Gastrocnemius medialis (tissue), 4 donors: ENCODE measurements at regions not wholly inside any gene's neighbourhood (a gene's known extent, or its start where the extent isn't known, plus 50 kb on each side); places are given as distances from the start of the nearest gene placed in this dataset.
"Not testable (repeated sequence)": the region's sequence is repeated elsewhere in the genome, so short reads cannot be mapped to it uniquely, and the experiment has no call there.

ENCODE experiments used
- ATAC-seq, 2 donors: fragments of 150-250 bp; one replicate each; pipeline ENCODE4 v1.9.1; 2016
- DNase-seq, 2 donors: peaks; one replicate each; pipeline ENCODE4 v3.0.0-alpha.2; 2019
- H3K27ac ChIP-seq, 4 donors: fragments of 200-600 bp; sonication (generic); 1 replicate in 1 of 4; 2 replicates in 3 of 4; pipeline ENCODE4 v1.5.1; 2016 to 2018; ENCODE audit warnings: mild to moderate bottlenecking in 2 of 4, moderate library complexity in 1 of 4
- H3K27me3 ChIP-seq, 3 donors: fragments of 200-600 bp; sonication (generic) in 2 of 3; 1 replicate in 1 of 3; 2 replicates in 2 of 3; pipeline versions ENCODE4 v1.5.1 to v1.6.0; 2016 to 2019; ENCODE audit warnings: mild to moderate bottlenecking in 1 of 3, moderate library complexity in 1 of 3
- H3K36me3 ChIP-seq, 2 donors: fragments of 200-600 bp; sonication (generic) in 1 of 2; one replicate each; pipeline ENCODE4 v1.5.1; 2017 to 2018
- H3K4me1 ChIP-seq, 2 donors: fragments of 200-600 bp; sonication (generic) in 1 of 2; one replicate each; pipeline ENCODE4 v1.5.1; 2016 to 2017; ENCODE audit warnings: mild to moderate bottlenecking in 2 of 2
- H3K4me3 ChIP-seq, 4 donors: fragments of 200-600 bp; sonication (generic) in 3 of 4; 1 replicate in 1 of 4; 2 replicates in 3 of 4; pipeline ENCODE4 v1.5.1; 2016 to 2019; ENCODE audit warnings: mild to moderate bottlenecking in 2 of 4
- H3K9me3 ChIP-seq, 3 donors: fragments of 200-600 bp; sonication (generic) in 2 of 3; 1 replicate in 1 of 3; 2 replicates in 2 of 3; pipeline ENCODE4 v1.5.1; 2016 to 2019
- CTCF ChIP-seq, 5 experiments: fragments of 450-650 bp in 3 of 5; fragments of 200-600 bp in 2 of 5; sonication (generic) in 2 of 5; IDR thresholded peaks in 4 of 5; conservative IDR thresholded peaks in 1 of 5; 1 replicate in 4 of 5; 2 replicates in 1 of 5; pipeline ENCODE4 v1.5.1; 2016 to 2019; ENCODE audit warnings: antibody characterized with exemption in 5 of 5, mild to moderate bottlenecking in 3 of 5, moderate library complexity in 3 of 5
- POLR2A ChIP-seq, 2 donors: fragments of 450-650 bp; IDR thresholded peaks; one replicate each; pipeline ENCODE4 v1.6.1; 2017; ENCODE audit warnings: antibody characterized with exemption in 2 of 2, mild to moderate bottlenecking in 2 of 2, moderate library complexity in 2 of 2
- in situ Hi-C, 4 donors: fragments of 200-750 bp; cut with MboI; loops; one replicate each; pipeline versions ENCODE4 v1.15.0 to v1.8.0; 2017; ENCODE audit warnings: low sequenced_read_pairs in 4 of 4
- intact Hi-C: fragments of 100-400 bp; cut with DNase I; formaldehyde crosslinking; loops from one replicate; pipeline ENCODE4 v1.15.1; 2023; ENCODE audit warnings: low total_unique reads

GRCh38 chr10:105559333-105560097, 918.4 kb downstream of the SORCS3 start:
- Histone ChIP-seq H3K4me1 (no peaks in the 10 kb centered on the region), H3K9me3 (no peaks in the 10 kb centered on the region), H3K27ac (no peak overlapping the region), H3K4me3 (no peak overlapping the region), H3K27me3 (no peaks in the 10 kb centered on the region), H3K36me3 (no peaks in the 10 kb centered on the region)
- TF ChIP-seq POLR2A (IDR thresholded peaks at IDR 0.05) (no peak), CTCF (IDR thresholded peaks at IDR 0.05 in 4 of 5, conservative IDR thresholded peaks at IDR 0.05 in 1 of 5) (no peak)
- no peak for ATAC-seq
- no peak for DNase-seq
- intact Hi-C loops (no loop called here), in situ Hi-C loops (loop anchor here in 1 of 4 donors (25.0 kb wide), 1 partner anchor 103 kb away; no protein-coding TSS in a partner anchor)

- in situ Hi-C loops, result loop anchor here in 1 of 4 donors (25.0 kb wide), 1 partner anchor 112 kb away; no protein-coding TSS in a partner anchor
- H3K27ac ChIP-seq, H3K36me3 ChIP-seq, H3K4me1 ChIP-seq, H3K9me3 ChIP-seq, H3K27me3 ChIP-seq, H3K4me3 ChIP-seq, DNase-seq, intact Hi-C loops, ATAC-seq: not testable (repeated sequence)
These were observed 909.4 kb downstream of the SORCS3 start for GRCh38 chr10:105550453-105550852.

- ATAC-seq, result no peak
- no peak for DNase-seq
- Histone ChIP-seq H3K36me3 (no peaks in the 10 kb centered on the region), H3K9me3 (no peaks in the 10 kb centered on the region), H3K27me3 (no peaks in the 10 kb centered on the region), H3K4me3 (no peak overlapping the region), H3K4me1 (no peaks in the 10 kb centered on the region), H3K27ac (no peak overlapping the region)
- TF ChIP-seq CTCF (IDR thresholded peaks at IDR 0.05 in 4 of 5, conservative IDR thresholded peaks at IDR 0.05 in 1 of 5) (no peak), POLR2A (IDR thresholded peaks at IDR 0.05) (no peak)
- intact Hi-C loops (no loop called here), in situ Hi-C loops (loop anchor here in 1 of 4 donors (25.0 kb wide), 1 partner anchor 113 kb away; no protein-coding TSS in a partner anchor)
These were observed 908.6 kb downstream of the SORCS3 start for GRCh38 chr10:105549731-105550130.

- Histone ChIP-seq H3K27ac (no peak overlapping the region), H3K9me3 (no peaks in the 10 kb centered on the region), H3K4me1 (no peaks in the 10 kb centered on the region), H3K36me3 (no peaks in the 10 kb centered on the region), H3K27me3 (no peaks in the 10 kb centered on the region), H3K4me3 (no peak overlapping the region)
- in situ Hi-C loops, result no loop called here
- ATAC-seq (no peak), DNase-seq (no peak)
- TF ChIP-seq POLR2A (IDR thresholded peaks at IDR 0.05) (no peak), CTCF (IDR thresholded peaks at IDR 0.05 in 4 of 5, conservative IDR thresholded peaks at IDR 0.05 in 1 of 5) (no peak)
- intact Hi-C loops, result no loop called here
These were observed 904.0 kb downstream of the SORCS3 start for GRCh38 chr10:105545101-105545500.

- Histone ChIP-seq H3K4me1 (no peaks in the 10 kb centered on the region), H3K4me3 (no peak overlapping the region), H3K27me3 (no peaks in the 10 kb centered on the region), H3K27ac (no peak overlapping the region), H3K36me3 (no peaks in the 10 kb centered on the region), H3K9me3 (no peaks in the 10 kb centered on the region)
- DNase-seq (no peak), ATAC-seq (no peak)
- TF ChIP-seq CTCF (IDR thresholded peaks at IDR 0.05 in 4 of 5, conservative IDR thresholded peaks at IDR 0.05 in 1 of 5) (no peak), POLR2A (IDR thresholded peaks at IDR 0.05) (no peak)
- intact Hi-C loops (no loop called here), in situ Hi-C loops (no loop called here)
These were observed 899.3 kb downstream of the SORCS3 start for GRCh38 chr10:105540381-105540780.
